ENCODE measurements at regions not wholly inside any gene's neighbourhood (a gene's known extent, or its start where the extent isn't known, plus 50 kb on each side); places are given as distances from the start of the nearest gene placed in this dataset.

- Mint-ChIP-seq H3K27ac (ENCODE audit: unreplicated experiment) (no peak overlapping the region), H3K36me3 (ENCODE audit: insufficient read depth, unreplicated experiment) (no peaks in the 10 kb centered on the region), H3K27me3 (ENCODE audit: unreplicated experiment) (peaks cover 54% of the 10 kb centered on the region), H3K4me1 (ENCODE audit: low read depth, unreplicated experiment) (peaks cover 8% of the 10 kb centered on the region), H3K4me3 (ENCODE audit: low read depth, unreplicated experiment) (no peak overlapping the region), H3K9me3 (ENCODE audit: low read depth, unreplicated experiment) (no peaks in the 10 kb centered on the region)
- no peak for DNase-seq
- TF ChIP-seq CTCF (IDR thresholded peaks at IDR 0.05; ENCODE audit: unreplicated experiment): no peak
- no TSS peak for BruUV-seq (replicated peaks)
- CTCF ChIA-PET: no interaction called here
- intact Hi-C loops (cut with micrococcal nuclease; ENCODE audit: unreplicated experiment): no loop called here
Observed at GRCh38 chrX:39476604-39477021, 621.1 kb downstream of the BCOR start.

- Mint-ChIP-seq H3K36me3 (ENCODE audit: insufficient read depth, unreplicated experiment) (no peaks in the 10 kb centered on the region), H3K9me3 (ENCODE audit: low read depth, unreplicated experiment) (no peaks in the 10 kb centered on the region), H3K27ac (ENCODE audit: unreplicated experiment) (no peak overlapping the region), H3K27me3 (ENCODE audit: unreplicated experiment) (peaks cover 60% of the 10 kb centered on the region), H3K4me3 (ENCODE audit: low read depth, unreplicated experiment) (no peak overlapping the region), H3K4me1 (ENCODE audit: low read depth, unreplicated experiment) (peaks cover 8% of the 10 kb centered on the region)
- peak; percentile 16 for DNase-seq
- intact Hi-C loops (cut with micrococcal nuclease; ENCODE audit: unreplicated experiment): no loop called here
- TF ChIP-seq CTCF (IDR thresholded peaks at IDR 0.05; ENCODE audit: unreplicated experiment): no peak
- no TSS peak for BruUV-seq (replicated peaks)
- CTCF ChIA-PET: no interaction called here
Observed at GRCh38 chrX:39477031-39477761, 620.6 kb downstream of the BCOR start.

GRCh38 chrX:39477762-39478120 is 620.0 kb downstream of the BCOR start:
- Mint-ChIP-seq H3K4me3 (ENCODE audit: low read depth, unreplicated experiment) (no peak overlapping the region), H3K27me3 (ENCODE audit: unreplicated experiment) (peaks cover 65% of the 10 kb centered on the region), H3K27ac (ENCODE audit: unreplicated experiment) (no peak overlapping the region), H3K9me3 (ENCODE audit: low read depth, unreplicated experiment) (no peaks in the 10 kb centered on the region), H3K36me3 (ENCODE audit: insufficient read depth, unreplicated experiment) (no peaks in the 10 kb centered on the region), H3K4me1 (ENCODE audit: low read depth, unreplicated experiment) (peaks cover 8% of the 10 kb centered on the region)
- no TSS peak for BruUV-seq (replicated peaks)
- TF ChIP-seq CTCF (IDR thresholded peaks at IDR 0.05; ENCODE audit: unreplicated experiment): no peak
- CTCF ChIA-PET: no interaction called here
- intact Hi-C loops (cut with micrococcal nuclease; ENCODE audit: unreplicated experiment): no loop called here
- DNase-seq: peak; percentile 50

- TF ChIP-seq CTCF (IDR thresholded peaks at IDR 0.05; ENCODE audit: unreplicated experiment): no peak
- H3K36me3 Mint-ChIP-seq (ENCODE audit: insufficient read depth, unreplicated experiment): no peaks in the 10 kb centered on the region
- DNase-seq: no peak
- H3K4me1 Mint-ChIP-seq (ENCODE audit: low read depth, unreplicated experiment): peaks cover 3% of the 10 kb centered on the region
- no peak overlapping the region for H3K27ac Mint-ChIP-seq (ENCODE audit: unreplicated experiment)
- no peaks in the 10 kb centered on the region for H3K9me3 Mint-ChIP-seq (ENCODE audit: low read depth, unreplicated experiment)
- intact Hi-C loops (cut with micrococcal nuclease; ENCODE audit: unreplicated experiment): no loop called here
- peaks cover 86% of the 10 kb centered on the region for H3K27me3 Mint-ChIP-seq (ENCODE audit: unreplicated experiment)
- no peak overlapping the region for H3K4me3 Mint-ChIP-seq (ENCODE audit: low read depth, unreplicated experiment)
- CTCF ChIA-PET: no interaction called here
- no TSS peak for BruUV-seq (replicated peaks)
Observed at GRCh38 chrX:39479856-39480255, 617.9 kb downstream of the BCOR start.

All from Calu3 (cell line).